ENCODE measurements at regions not wholly inside any gene's neighbourhood (a gene's known extent, or its start where the extent isn't known, plus 50 kb on each side); places are given as distances from the start of the nearest gene placed in this dataset.

GRCh38 chr1:199245946-199246345 is 607.1 kb downstream of the PTPRC start:
- no peak for TF ChIP-seq SUPT20H (IDR thresholded peaks at IDR 0.05; ENCODE audit: borderline replicate concordance, control insufficient read depth, low read depth, low read length)
- TF ChIP-seq RCOR1 (conservative IDR thresholded peaks at IDR 0.05; ENCODE audit: low read depth, low read length), result no peak
- TF ChIP-seq SMC3 (IDR thresholded peaks at IDR 0.05; ENCODE audit: borderline replicate concordance, low read length), result no peak
- TF ChIP-seq POLR2A (IDR thresholded peaks at IDR 0.05; ENCODE audit: low read depth, low read length), result no peak
- no peak for TF ChIP-seq TCF7 (IDR thresholded peaks at IDR 0.05; ENCODE audit: borderline replicate concordance)
- TF ChIP-seq RB1 (IDR thresholded peaks at IDR 0.05; ENCODE audit: borderline replicate concordance), result no peak
- no peak for TF ChIP-seq E2F8 (IDR thresholded peaks at IDR 0.05; ENCODE audit: low read depth, partially characterized antibody)
- TF ChIP-seq EP300 (IDR thresholded peaks at IDR 0.05; ENCODE audit: borderline replicate concordance in 1 of 2, control insufficient read depth in 1 of 2, low read depth in 2 of 2, low read length in 2 of 2), result no peak
- TF ChIP-seq CTCF (IDR thresholded peaks at IDR 0.05 in 2 of 3, conservative IDR thresholded peaks at IDR 0.05 in 1 of 3; ENCODE audit: control insufficient read depth in 2 of 3, extremely low read depth in 1 of 3, insufficient read depth in 1 of 3, low read depth in 3 of 3, low read length in 3 of 3), result no peak
